GM19351 (cell line): ENCODE measurements at regions not wholly inside any gene's neighbourhood (a gene's known extent, or its start where the extent isn't known, plus 50 kb on each side); places are given as distances from the start of the nearest gene placed in this dataset.

Experiments used
- ATAC-seq: cut with Tn5 transposase; IDR thresholded peaks from one replicate; pipeline ENCODE4 v1.9.1; 2021; ENCODE audit warnings: mild to moderate bottlenecking, moderate library complexity; ENCODE audit not compliant: unreplicated experiment

DNA sequence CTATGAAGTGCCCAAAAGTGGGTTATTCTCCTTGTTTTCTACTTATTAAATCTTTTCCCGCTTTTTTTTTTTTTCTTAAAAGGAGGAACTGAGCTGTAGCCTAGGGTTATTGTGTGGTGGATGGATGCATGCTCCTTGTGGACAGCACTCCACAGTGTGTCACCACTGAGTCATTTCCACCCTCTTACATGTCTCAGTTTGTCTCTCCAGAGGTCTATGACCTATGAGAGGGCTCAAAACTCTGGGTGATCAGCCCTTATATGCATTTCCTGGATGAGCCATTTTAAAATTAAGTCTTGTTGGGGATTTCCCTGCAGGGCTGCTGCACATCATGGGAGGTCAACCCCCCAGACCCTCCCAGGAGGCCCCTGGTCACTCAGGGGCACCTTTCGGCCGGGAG lies 102.2 kb upstream of the MOCS2 start:
- ATAC-seq = peak; percentile 47

DNA sequence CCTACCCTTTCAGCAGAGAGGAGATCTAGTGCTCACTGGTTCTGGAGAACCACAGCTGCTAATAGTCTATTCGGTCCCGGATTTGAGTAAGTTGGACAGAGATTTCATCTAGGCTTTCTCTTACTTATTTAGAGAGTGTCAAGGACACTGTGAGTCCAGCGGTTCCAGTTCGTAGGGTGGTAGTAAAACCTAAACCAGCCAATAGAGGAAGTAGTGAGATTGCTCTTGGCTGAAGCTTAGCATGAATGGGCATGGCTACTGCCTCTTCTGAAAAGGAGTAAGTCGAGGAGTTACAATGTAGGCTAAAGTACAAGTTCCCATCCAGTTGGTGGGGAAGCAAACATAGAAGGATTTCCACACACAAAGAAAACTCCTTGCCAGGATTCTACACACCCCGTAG lies 109.6 kb upstream of the MOCS2 start:
- ATAC-seq = peak; percentile 68

DNA sequence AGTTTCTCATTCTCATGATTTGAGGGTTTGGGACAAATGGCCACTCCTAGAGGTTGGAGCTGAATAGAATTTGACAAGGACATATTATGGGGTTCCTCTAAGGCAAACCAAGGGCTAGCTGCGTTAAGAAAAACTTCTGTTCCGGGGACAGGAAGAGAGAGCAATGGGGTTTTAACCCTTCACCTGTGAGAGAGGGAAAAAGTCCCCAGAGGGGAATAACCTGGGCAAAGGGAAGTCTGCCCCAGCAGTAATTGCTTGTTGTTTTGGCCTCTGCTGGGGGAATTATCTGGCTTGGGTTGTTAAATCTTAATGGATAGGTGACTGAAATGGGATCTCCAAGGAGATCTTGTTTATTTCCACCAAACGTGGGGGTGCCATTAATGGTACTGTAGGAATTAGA lies 110.1 kb upstream of the MOCS2 start:
- peak; percentile 54 for ATAC-seq

DNA sequence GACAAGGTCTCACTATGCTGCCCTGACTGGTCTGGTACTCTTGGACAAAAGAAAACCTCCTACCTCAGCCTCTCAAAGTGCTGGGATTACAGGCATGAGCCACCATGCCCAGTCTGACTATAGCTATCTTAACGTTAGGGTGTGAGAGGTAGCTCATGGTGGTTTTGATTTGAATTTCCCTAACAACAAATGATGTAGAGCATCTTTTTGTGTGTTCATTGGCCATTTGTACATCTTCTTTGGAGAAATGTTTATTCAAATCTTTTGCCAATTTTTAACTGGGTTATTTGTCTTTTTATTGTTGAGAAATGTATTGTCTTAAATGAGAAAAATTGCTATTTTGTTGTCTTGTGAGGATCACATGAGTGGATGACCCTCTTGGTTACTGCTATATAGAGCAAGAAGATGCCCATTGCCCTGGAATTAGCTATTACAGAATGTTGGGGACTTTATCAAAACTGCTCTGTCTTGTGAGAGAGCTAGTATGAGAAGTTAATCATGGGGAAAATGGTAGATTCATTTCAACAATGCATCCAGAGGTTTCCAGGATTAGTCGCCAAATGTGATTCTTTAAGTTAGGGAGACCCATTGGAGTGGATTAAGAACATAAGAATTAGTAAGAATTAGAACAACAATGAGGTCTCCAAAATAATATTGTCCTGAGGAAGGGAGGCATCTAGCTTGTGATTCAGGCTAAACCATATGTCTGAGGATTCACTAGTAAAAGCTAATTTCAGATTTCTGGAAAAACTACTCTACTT lies 124.3 kb upstream of the MOCS2 start:
- no peak for ATAC-seq

DNA sequence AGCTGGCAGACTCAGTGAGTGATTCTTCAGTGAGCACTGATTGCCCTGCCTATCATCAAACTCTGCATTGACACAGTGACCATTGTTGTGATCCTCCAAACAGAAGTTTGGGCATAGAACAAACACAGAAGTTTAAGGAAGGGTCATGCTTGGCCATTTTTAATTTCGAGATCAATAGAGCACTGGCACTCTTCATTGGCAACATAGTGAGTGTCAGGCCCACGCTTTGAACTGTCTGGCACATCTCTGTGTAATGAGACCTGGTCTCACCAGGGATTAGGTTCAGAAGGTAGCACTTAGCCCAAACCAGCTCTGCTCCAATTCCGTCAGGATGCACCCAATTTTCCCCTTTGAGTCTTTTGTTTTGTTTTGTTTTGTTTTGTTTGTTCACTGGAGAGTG lies 127.1 kb upstream of the MOCS2 start:
- no peak for ATAC-seq

DNA sequence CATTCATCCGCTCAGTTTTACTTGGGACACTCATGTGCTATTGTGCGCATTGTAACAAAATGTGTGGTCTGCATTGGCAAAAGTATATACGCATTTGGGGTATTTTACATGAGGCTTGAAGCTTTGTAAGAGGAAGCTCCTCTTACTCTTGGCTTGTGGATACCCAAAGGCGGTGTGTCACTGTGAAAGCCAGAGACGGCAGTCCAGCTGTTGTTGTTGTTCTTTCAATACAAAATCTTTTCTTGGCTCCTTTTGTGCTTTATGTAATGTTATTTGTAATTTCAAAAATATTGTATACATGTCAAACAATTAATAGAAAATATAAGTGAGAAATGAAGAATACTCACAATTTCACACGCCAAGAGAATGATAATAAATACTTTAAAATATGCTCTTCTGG lies 128.3 kb upstream of the MOCS2 start:
- ATAC-seq = no peak

DNA sequence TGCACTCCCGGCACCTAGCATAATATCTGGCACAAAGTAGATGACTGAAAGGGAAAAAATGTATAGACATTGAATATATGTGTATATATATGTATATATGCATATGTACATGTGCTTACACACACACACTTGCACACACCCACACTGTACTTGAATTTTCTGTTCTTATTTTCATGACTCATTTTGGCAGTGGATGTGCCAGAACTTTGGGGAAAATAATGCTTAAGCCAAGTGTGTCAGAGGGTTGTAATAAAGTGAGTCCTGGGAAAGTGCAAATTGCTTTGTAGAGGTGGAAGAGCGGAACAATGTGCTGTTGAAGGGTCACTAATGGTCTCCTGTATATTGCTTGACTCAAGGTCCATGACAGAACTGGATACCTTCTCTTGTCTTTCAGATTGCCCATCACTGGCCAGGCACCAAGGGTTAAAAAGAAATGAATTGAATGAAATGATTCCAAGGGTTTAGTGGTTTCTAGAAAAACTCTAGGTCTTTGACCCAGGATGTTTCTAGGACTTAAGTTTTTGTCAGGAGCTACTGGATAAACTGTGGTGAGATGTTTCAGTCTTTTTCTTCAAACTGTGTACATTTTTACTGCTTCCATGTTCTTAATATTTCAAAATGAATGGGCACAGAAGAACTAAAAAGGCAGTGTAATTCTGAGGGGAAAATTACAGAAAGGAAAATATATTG lies 129.9 kb upstream of the MOCS2 start:
- ATAC-seq = no peak

DNA sequence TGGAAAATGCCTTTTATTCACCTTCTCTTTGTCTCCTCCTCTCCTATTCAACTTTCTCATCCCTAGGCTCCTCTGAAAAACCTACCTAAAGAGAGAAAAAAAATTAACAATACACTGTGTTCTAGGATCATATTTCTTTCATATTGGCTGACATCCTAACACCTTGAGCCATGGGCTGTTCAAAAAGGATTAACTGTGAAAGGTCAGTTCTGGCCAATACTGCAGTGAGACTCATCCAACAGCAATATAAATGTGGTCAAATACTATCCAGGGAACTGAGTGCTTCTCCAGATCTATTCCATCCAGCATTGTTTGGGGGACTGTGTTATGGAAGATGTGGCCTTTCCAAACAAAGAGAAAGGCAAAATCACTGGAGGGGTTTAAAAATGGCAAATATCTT lies 131.1 kb upstream of the MOCS2 start:
- peak; percentile 6 for ATAC-seq

DNA sequence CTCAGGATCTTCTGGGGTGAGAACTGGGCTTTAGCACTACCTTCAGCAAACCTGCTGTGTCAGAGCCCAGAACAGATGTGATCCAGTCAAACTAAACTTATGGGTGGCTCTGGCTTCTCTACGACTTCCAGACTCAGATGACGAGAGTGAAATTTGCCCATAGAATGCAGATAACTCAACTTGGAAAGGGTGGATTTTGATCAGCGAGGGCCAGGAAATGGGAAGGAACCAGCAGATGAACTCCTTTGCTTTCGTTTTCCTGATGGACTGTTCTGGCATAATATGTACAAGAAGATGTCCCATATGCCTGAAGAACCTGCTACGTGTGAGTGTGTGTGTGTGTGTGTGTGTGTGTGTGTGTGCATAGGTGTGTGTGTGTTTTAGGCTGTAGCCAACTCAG lies 132.0 kb upstream of the MOCS2 start:
- no peak for ATAC-seq

DNA sequence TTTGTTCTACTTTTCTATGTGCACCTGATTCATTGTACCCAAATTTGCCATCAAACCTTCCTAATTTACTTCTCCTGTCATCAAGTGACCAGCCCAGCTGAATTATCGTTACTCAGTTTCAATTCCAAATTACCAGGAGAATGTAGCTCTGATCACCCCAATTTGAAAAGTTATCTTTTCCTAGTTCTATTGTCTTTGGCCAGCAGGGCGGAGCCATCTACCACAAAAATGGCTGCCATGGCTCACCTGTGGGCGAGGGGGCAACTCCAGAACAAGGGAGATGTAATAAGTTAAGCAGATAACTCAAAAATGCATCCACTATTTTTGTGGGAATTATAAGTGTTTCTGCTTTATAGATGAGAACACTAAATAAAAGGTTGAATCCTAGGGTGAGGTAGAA lies 133.8 kb upstream of the MOCS2 start:
- ATAC-seq = no peak

DNA sequence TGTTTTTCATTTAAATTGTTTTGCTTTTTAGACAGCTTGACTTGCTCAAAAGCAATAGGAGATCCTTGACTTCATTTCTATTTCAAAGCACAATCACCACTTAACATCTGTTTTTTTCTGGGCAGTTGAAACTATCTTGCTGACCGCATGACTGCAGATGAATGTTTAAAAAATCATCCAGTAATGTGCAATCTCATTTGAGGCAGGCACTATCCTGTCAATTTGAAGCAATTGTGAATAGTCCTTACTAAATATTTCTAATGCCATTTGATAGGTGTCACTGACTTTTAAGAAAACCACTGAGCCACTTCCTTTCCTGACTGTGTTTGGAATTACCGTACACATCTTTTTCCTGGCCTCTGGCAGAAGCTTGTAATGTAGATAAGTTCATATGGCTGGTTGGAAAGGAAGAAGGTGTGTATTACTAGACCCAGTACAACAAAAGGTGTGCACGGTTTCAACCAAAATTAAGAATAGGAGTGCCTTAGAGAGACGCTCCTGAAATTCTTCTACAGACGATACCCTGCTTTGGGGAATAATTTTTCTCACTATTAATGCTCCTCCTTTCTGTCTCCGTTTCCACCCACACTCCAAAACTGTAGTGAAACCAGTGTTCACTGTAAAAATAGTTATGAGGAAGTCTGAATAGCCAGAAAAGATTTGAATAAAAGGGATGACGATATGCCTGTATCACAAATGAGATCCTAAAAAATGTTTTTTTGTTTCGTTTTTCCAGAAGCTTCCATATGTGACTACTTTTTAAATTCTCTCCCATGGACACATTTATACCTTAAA lies 136.7 kb upstream of the MOCS2 start:
- ATAC-seq = no peak

DNA sequence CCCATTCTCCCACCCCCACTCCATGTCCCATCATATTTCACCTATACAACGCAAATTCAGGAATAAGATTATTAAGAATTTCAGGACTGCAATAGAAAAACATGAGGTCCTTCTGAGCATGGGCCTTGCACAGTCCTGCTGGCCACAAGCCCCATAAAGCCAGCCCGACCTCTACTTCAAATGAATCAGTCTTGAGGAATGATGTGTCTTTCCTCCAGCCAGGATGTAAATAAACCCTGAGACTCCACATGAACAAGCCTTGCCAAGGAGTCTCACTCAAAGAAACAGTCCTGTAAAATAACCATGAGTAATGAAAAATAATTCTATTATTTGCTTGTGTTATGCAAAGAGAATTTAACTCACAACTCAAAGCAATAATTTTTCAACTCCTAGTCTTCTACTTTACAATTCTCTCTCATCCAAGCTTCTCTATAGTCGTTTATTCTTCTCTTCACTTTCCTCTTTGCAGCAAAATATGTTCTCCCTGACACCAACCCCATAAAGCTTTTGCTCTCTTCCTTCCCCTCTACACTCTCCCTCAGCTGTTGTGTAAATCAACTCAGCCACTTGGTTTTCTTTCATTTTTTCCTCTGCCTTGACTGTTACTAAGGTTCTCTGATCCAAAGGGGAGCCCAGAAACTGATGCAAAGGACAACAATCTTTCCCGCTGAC lies 140.1 kb upstream of the MOCS2 start:
- no peak for ATAC-seq

DNA sequence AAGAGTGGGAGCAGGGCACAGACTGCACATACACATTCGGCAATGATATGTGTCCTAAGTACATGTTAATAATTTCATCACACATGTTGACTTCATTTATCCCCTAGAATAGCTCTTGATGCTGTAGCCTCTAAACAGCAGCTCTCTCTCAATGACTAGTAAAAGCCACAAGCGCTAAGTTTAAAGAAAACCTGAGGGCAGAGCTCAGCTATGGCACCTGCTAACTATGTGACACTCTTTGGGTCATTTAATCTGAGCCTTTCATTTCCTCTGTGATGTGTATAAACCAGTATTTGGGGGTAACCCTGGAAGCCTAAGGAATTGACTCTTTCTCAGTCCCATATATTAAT lies 140.6 kb upstream of the MOCS2 start:
- ATAC-seq = no peak

DNA sequence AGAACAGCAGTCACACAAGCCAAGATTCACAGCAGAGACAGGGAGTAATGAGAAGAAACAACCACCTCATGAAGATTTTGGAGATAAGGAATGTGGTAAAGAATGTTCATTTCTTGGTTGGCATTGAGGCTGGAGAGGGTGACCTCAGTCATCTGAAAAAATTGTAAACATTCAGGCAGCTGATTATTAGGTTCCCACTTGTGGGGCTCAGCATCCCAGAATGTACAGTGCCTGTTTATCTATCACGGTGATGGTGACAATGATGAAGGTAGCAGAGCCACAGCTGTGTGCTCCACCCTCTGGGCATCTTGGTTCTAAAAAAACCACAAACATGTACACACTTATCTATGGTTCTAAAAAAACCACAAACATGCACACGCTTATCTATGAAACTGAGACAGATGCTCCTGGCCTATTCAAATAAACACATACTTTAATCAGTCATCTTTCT lies 143.9 kb upstream of the MOCS2 start:
- ATAC-seq = no peak

DNA sequence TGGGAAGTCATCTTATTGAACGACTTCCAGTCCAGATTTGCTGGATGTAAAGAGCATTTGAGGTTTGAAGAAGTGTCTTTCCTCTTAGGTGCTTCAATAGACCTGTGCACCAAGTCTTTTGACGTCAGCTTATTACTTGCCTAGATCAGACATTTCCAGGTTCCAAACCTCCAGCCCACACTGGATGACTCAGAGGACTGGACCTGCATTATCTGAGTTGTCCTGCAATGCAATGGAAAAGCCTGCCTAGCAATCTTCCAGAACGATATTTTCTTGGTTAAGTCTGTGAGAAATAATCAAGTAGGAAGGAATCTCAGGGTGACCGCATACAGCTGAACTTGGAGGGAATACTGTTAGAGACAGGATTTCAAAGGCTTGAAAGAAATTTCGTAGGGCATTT lies 147.2 kb upstream of the MOCS2 start:
- no peak for ATAC-seq

DNA sequence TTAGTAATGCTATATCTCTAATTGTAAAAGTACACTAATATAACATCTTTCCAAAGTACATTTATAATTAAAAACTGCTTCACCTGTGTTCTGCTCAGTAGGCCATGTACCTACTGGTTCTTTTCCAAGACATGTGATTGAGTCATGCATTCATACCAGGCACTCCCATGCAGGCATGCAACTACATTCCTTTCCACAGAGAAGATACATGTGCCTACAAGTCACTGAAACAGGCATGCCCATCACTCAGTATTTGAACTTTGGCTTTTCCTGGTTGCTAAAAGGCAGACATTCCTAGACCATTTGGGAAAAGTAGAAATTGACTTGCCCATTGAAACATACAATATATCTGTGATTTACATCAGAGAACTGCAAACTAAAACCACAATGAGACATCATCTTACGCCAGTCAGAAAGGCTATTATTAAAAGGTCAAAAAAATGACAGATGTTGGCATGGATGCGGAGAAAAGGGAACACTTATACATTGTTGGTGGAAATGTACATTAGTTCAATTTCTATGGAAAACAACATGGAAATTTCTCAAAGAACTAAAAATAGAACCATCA lies 148.3 kb upstream of the MOCS2 start:
- no peak for ATAC-seq

DNA sequence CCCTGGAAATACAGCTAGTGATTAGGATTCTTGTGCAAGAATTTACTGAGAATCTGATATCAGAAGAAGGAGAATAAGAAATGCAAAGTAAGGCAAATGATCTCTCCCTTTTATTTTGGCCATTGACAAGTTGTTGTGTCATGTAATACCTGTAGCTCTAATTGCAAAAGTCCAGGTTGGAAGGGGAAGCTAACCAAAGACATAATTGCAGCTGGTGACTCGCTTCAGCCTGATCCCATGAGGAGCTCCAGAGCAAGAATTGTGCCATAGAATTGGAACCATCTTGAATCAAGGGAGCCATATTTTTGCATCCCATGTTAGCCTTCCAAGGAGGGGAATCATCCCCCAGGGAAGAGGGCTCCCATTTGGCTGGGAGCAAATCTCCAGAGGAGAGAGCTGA lies 149.6 kb upstream of the MOCS2 start:
- no peak for ATAC-seq

DNA sequence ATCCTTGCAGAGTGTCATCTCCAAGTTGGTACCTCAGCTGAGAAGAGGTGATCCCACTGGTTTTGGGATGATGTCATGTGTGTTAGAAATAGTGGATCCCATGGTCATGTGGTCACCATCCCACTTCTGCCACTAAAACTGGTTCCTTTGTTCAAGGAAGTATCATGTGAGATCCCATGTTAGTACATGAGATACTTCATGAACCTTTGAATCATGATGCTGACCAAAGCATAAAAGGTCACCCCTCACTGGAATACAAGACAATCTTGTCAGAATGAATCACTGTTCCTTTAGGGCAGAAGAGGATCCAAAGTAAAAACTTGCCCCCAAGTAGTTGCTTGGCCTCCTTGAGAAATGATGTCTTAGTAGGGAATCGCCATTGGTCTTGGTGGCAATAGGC lies 150.9 kb upstream of the MOCS2 start:
- no peak for ATAC-seq

DNA sequence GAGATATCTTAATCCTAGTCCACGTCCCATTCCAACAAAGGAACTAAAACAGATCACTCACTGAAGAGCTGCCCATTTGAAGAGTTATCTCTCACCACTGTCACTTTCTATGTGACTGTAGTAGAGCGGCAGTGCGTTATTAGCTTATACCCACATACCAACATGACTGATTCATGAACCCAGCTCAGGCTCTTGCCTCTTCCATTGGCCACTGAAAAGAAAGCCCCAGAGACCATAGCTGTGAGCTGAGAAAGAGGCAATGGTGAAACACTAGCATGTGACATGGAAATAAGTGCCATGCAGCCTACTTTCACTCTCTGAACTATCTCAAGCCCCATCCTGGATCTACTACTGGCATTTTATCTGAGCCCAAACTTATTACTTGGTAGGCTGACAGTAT lies 151.7 kb upstream of the MOCS2 start:
- ATAC-seq = no peak

DNA sequence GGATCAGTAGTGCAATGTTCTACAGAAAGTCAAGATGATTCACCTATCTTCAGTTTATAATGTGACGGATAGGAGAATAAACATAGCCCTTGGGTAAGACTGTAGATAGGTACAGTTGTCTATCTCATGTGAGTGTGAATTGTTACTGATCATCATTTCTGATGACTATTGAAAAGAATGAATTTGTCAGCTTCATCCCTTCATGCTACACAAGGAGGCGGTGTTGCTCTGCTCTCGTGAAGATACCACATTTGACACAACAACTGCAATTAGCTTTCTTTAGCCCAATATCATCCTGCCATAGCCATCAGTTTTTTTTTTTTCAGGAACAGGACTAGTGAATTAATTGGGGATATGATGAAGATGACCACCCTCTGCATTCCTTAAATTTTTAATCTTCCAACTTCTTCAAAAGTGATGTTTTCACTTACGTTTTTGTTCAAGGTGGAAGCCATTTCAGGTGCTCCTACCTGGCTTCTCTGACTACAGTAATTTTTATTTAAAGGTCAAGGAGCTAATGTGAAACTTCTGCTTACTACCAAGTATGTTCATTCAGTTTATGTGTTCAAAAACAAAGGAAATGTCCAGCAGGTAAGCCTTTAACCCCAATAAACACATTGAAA lies 152.9 kb upstream of the MOCS2 start:
- ATAC-seq = peak; percentile 48

DNA sequence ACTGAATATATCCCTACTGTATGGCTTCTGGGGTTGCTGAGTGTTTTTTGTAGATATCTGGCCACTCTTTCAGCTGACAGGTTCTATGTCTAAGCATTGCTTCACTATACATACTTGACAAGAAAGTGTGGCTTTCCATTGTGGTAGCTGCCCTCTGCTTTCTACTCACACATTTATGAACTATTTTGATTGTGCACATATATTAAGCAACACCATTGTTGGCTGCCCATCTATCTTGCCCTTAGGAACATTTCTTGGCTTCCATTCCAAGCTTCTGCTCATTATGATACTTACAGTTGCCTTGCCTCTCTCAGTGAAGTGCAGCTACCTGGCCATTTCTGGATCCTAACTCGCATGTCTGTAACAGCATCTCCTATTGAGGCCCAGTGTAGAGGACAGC lies 153.6 kb upstream of the MOCS2 start:
- ATAC-seq = no peak
